WERI-Rb-1 (cell line): ENCODE measurements at regions not wholly inside any gene's neighbourhood (a gene's known extent, or its start where the extent isn't known, plus 50 kb on each side); places are given as distances from the start of the nearest gene placed in this dataset.

Source experiments
- DNase-seq: peaks from one replicate; pipeline ENCODE4 v3.0.0-alpha.2; 2020
- H3K27ac ChIP-seq: fragments of 250-450 bp; sonication (Bioruptor Pico); 2 replicates; pipeline ENCODE4 v1.5.1; 2020; ENCODE audit warnings: mild to moderate bottlenecking, moderate library complexity
- H3K27me3 ChIP-seq: fragments of 250-450 bp; sonication (Bioruptor Pico); 2 replicates; pipeline ENCODE4 v1.5.1; 2021; ENCODE audit warnings: mild to moderate bottlenecking, low read depth, moderate library complexity; ENCODE audit not compliant: insufficient read depth, severe bottlenecking
- H3K36me3 ChIP-seq: fragments of 250-450 bp; sonication (Bioruptor Pico); 2 replicates; pipeline ENCODE4 v1.5.1; 2020; ENCODE audit warnings: mild to moderate bottlenecking, moderate library complexity
- H3K4me3 ChIP-seq: 2 replicates; pipeline ENCODE4 v1.5.1; 2011; ENCODE audit warnings: low read depth, mild to moderate bottlenecking, control low read depth, low read length
- H3K9me3 ChIP-seq: fragments of 250-450 bp; sonication (Bioruptor Pico); 2 replicates; pipeline ENCODE4 v1.5.1; 2021; ENCODE audit warnings: mild to moderate bottlenecking, moderate library complexity; ENCODE audit not compliant: severe bottlenecking
- CTCF ChIP-seq: IDR thresholded peaks from 2 replicates; pipeline ENCODE4 v1.5.1; 2011; ENCODE audit warnings: low read depth, mild to moderate bottlenecking, control low read depth, inconsistent platforms, low read length

GRCh38 chr9:22206833-22207232, 197.7 kb upstream of the CDKN2B start:
- no peaks in the 10 kb centered on the region for H3K9me3 ChIP-seq
- no peak overlapping the region for H3K4me3 ChIP-seq
- H3K36me3 ChIP-seq = no peaks in the 10 kb centered on the region
- no peak overlapping the region for H3K27ac ChIP-seq
- no peak for TF ChIP-seq CTCF
- no peak for DNase-seq
- H3K27me3 ChIP-seq = no peaks in the 10 kb centered on the region

- no peaks in the 10 kb centered on the region for H3K9me3 ChIP-seq
- no peak for TF ChIP-seq CTCF
- no peak overlapping the region for H3K4me3 ChIP-seq
- DNase-seq = no peak
- H3K36me3 ChIP-seq = no peaks in the 10 kb centered on the region
- no peak overlapping the region for H3K27ac ChIP-seq
- no peaks in the 10 kb centered on the region for H3K27me3 ChIP-seq
Measured at GRCh38 chr9:22208846-22209585, 199.9 kb upstream of the CDKN2B start.

- TF ChIP-seq CTCF = no peak
- DNase-seq = no peak
- no peaks in the 10 kb centered on the region for H3K9me3 ChIP-seq
- no peak overlapping the region for H3K27ac ChIP-seq
- H3K36me3 ChIP-seq = no peaks in the 10 kb centered on the region
- no peak overlapping the region for H3K4me3 ChIP-seq
- H3K27me3 ChIP-seq = no peaks in the 10 kb centered on the region
Measured at GRCh38 chr9:22210262-22210661, 201.2 kb upstream of the CDKN2B start.

- no peaks in the 10 kb centered on the region for H3K36me3 ChIP-seq
- no peaks in the 10 kb centered on the region for H3K9me3 ChIP-seq
- no peaks in the 10 kb centered on the region for H3K27me3 ChIP-seq
- no peak for DNase-seq
- H3K4me3 ChIP-seq = no peak overlapping the region
- H3K27ac ChIP-seq = no peak overlapping the region
- TF ChIP-seq CTCF = no peak
Measured at GRCh38 chr9:22210936-22211335, 201.8 kb upstream of the CDKN2B start.

- no peak for DNase-seq
- H3K9me3 ChIP-seq = no peaks in the 10 kb centered on the region
- H3K27me3 ChIP-seq = no peaks in the 10 kb centered on the region
- no peaks in the 10 kb centered on the region for H3K36me3 ChIP-seq
- no peak for TF ChIP-seq CTCF
- no peak overlapping the region for H3K4me3 ChIP-seq
- H3K27ac ChIP-seq = no peak overlapping the region
Measured at GRCh38 chr9:22211588-22212360, 202.7 kb upstream of the CDKN2B start.
